Caco-2 (cell line): ENCODE measurements at regions not wholly inside any gene's neighbourhood (a gene's known extent, or its start where the extent isn't known, plus 50 kb on each side); places are given as distances from the start of the nearest gene placed in this dataset.

Experiments used
- BruUV-seq: library from RNA; stranded (reverse); fragments of 400-500 nt; replicated peaks from 2 replicates; lab custom pipeline; 2021; lab: Mats Ljungman, UMichigan
- CTCF ChIA-PET: fragments of 300-600 bp; sonication (Branson Sonifier 250); formaldehyde crosslinking; loops from one replicate; lab custom pipeline; 2022; ENCODE audit warnings: antibody characterized with exemption; lab: Charles Lee
- POLR2A ChIA-PET: fragments of 300-600 bp; sonication (Branson Sonifier 250); formaldehyde crosslinking; loops from one replicate; lab custom pipeline; 2022; ENCODE audit warnings: antibody characterized with exemption; lab: Charles Lee
- DNase-seq, 2 experiments: peaks; one replicate each; pipeline versions ENCODE4 v3.0.0 to v3.0.0-alpha.2; 2020 to 2022
- H3K27me3 ChIP-seq: replicated peaks from 2 replicates; pipeline ENCODE4 v1.6.0; 2011; ENCODE audit warnings: low read length; ENCODE audit not compliant: control insufficient read depth, insufficient read depth
- H3K36me3 ChIP-seq: 2 replicates; pipeline ENCODE4 v1.5.1; 2011; ENCODE audit warnings: low read length; ENCODE audit not compliant: control insufficient read depth, insufficient read depth
- H3K4me1 ChIP-seq: fragments of 250-450 bp; sonication (Bioruptor Pico); 2 replicates; pipeline ENCODE4 v1.5.1; 2020; ENCODE audit warnings: mild to moderate bottlenecking
- H3K4me3 ChIP-seq: 2 replicates; pipeline ENCODE4 v1.5.1; 2011; ENCODE audit warnings: low read depth, mild to moderate bottlenecking, control low read depth, low read length
- H3K9me3 ChIP-seq: fragments of 250-450 bp; sonication (Bioruptor Pico); 2 replicates; pipeline ENCODE4 v1.5.1; 2020; ENCODE audit warnings: mild to moderate bottlenecking, moderate library complexity
- H3K27ac Mint-ChIP-seq: one replicate; pipeline ENCODE4 v1.8.0; 2022; ENCODE audit warnings: mixed read lengths; ENCODE audit not compliant: unreplicated experiment
- H3K27me3 Mint-ChIP-seq: one replicate; pipeline ENCODE4 v1.8.0; 2022; ENCODE audit warnings: mixed read lengths; ENCODE audit not compliant: insufficient read depth, unreplicated experiment
- H3K36me3 Mint-ChIP-seq: one replicate; pipeline ENCODE4 v1.8.0; 2022; ENCODE audit warnings: mild to moderate bottlenecking, mixed read lengths; ENCODE audit not compliant: insufficient read depth, unreplicated experiment
- H3K4me1 Mint-ChIP-seq: one replicate; pipeline ENCODE4 v1.8.0; 2022; ENCODE audit warnings: low read depth, mixed read lengths; ENCODE audit not compliant: unreplicated experiment
- H3K4me3 Mint-ChIP-seq: one replicate; pipeline ENCODE4 v1.8.0; 2022; ENCODE audit warnings: mild to moderate bottlenecking, moderate library complexity, mixed read lengths; ENCODE audit not compliant: unreplicated experiment
- H3K9me3 Mint-ChIP-seq: one replicate; pipeline ENCODE4 v1.8.0; 2022; ENCODE audit warnings: mixed read lengths; ENCODE audit not compliant: unreplicated experiment
- intact Hi-C: fragments of 100-400 bp; cut with micrococcal nuclease; formaldehyde crosslinking; loops from one replicate; pipeline ENCODE4 v1.10.0; 2022; ENCODE audit not compliant: unreplicated experiment
- TF ChIP-seq, protein P1 (sequence below), 2 experiments: fragments of 200-600 bp in 1 of 2; IDR thresholded peaks; 1 replicate in 1 of 2; 2 replicates in 1 of 2; pipeline versions ENCODE4 v1.5.1 to v1.8.0; 2011 to 2022; ENCODE audit warnings: antibody characterized with exemption in 1 of 2, control low read depth in 1 of 2, inconsistent platforms in 1 of 2, low read depth in 1 of 2, low read length in 1 of 2, mild to moderate bottlenecking in 1 of 2, moderate library complexity in 1 of 2; ENCODE audit not compliant: insufficient read depth in 1 of 2, severe bottlenecking in 1 of 2, unreplicated experiment in 1 of 2

DNA sequence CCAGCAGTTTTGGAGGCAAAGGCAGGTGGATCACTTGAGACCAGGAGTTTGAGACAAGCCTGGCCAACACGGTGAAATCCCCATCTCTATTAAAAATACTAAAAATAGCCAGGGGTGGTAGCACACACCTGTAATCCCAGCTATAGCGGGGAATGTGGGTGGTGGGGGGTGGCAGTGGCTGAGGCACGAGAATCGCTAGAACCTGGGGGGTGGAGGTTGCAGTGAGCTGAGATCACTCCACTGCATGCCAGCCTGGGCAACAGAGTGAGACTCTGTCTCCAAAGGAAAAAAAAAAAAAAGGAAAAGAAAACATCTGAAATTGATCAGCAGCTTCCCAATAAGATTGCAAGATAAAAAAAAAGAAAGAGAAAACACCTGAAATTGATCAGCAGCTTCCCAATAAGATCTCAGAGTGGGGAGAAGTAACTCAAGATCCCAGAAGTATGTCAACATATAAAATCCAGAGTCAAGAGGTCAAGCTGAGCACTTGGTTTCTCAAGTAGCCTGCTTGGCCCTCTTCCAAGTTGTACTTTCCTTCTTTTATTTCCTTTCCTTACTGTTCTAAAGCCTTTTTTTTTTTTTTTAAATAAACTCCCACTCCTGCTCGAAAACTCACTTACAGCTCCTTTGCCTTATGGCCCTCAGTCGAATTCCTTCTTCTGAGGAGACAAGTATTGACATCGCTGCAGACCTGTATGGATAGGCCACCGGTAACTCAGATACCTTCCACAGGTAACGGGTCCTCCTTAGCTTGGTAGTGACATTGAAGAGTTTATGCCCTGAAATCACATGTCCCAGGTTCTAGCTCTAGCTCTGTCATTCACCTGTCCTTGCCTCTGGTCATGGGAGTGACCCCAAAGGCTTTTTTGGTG, 368.5 kb upstream of the SYNCRIP start:
- no peaks in the 10 kb centered on the region for H3K27me3 ChIP-seq
- no peaks in the 10 kb centered on the region for H3K27me3 Mint-ChIP-seq
- H3K9me3 Mint-ChIP-seq: no peaks in the 10 kb centered on the region
- DNase-seq: no peak
- ChIA-PET CTCF (no interaction called here), POLR2A (no interaction called here)
- TF ChIP-seq, protein P1, sequence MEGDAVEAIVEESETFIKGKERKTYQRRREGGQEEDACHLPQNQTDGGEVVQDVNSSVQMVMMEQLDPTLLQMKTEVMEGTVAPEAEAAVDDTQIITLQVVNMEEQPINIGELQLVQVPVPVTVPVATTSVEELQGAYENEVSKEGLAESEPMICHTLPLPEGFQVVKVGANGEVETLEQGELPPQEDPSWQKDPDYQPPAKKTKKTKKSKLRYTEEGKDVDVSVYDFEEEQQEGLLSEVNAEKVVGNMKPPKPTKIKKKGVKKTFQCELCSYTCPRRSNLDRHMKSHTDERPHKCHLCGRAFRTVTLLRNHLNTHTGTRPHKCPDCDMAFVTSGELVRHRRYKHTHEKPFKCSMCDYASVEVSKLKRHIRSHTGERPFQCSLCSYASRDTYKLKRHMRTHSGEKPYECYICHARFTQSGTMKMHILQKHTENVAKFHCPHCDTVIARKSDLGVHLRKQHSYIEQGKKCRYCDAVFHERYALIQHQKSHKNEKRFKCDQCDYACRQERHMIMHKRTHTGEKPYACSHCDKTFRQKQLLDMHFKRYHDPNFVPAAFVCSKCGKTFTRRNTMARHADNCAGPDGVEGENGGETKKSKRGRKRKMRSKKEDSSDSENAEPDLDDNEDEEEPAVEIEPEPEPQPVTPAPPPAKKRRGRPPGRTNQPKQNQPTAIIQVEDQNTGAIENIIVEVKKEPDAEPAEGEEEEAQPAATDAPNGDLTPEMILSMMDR (IDR thresholded peaks at IDR 0.05; ENCODE audit: insufficient read depth in 1 of 2, low read depth in 1 of 2, low read length in 1 of 2, severe bottlenecking in 1 of 2, unreplicated experiment in 1 of 2): no peak
- no peak overlapping the region for H3K27ac Mint-ChIP-seq
- no peak overlapping the region for H3K4me3 Mint-ChIP-seq
- no peaks in the 10 kb centered on the region for H3K9me3 ChIP-seq
- no peaks in the 10 kb centered on the region for H3K36me3 Mint-ChIP-seq
- H3K4me3 ChIP-seq: no peak overlapping the region
- H3K4me1 ChIP-seq: no peaks in the 10 kb centered on the region
- H3K4me1 Mint-ChIP-seq: no peaks in the 10 kb centered on the region
- BruUV-seq: no TSS peak
- intact Hi-C loops: no loop called here
- no peaks in the 10 kb centered on the region for H3K36me3 ChIP-seq

DNA sequence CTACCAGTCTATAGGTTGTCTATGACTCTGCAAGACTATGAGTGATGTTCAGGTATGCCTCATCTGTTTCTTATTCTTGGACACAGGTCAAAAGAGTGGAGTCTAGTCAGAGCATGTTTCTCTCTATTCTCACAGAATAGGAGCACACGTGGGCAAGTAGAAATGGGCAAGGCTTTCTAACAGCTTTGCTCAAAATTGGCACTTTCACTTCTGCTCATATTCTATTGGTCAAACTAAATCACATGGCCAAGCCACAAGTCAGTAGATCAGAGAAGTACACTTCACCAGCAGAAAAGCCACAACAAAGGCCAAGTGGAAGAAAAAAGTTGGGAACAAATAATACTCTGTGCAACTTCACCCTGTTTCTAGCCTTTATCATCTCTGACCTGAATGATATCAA, 354.5 kb upstream of the SYNCRIP start:
- H3K27ac Mint-ChIP-seq: no peak overlapping the region
- Histone ChIP-seq H3K4me3 (no peak overlapping the region), H3K9me3 (no peaks in the 10 kb centered on the region), H3K4me1 (no peaks in the 10 kb centered on the region), H3K27me3 (no peaks in the 10 kb centered on the region), H3K36me3 (no peaks in the 10 kb centered on the region)
- CTCF ChIA-PET: no interaction called here
- TF ChIP-seq, protein P1 (IDR thresholded peaks at IDR 0.05; ENCODE audit: insufficient read depth in 1 of 2, low read depth in 1 of 2, low read length in 1 of 2, severe bottlenecking in 1 of 2, unreplicated experiment in 1 of 2): no peak
- no peak overlapping the region for H3K4me3 Mint-ChIP-seq
- BruUV-seq: no TSS peak
- no peak for DNase-seq
- POLR2A ChIA-PET: no interaction called here
- intact Hi-C loops: no loop called here
- H3K4me1 Mint-ChIP-seq: no peaks in the 10 kb centered on the region
- H3K27me3 Mint-ChIP-seq: no peaks in the 10 kb centered on the region
- no peaks in the 10 kb centered on the region for H3K9me3 Mint-ChIP-seq
- H3K36me3 Mint-ChIP-seq: no peaks in the 10 kb centered on the region

DNA sequence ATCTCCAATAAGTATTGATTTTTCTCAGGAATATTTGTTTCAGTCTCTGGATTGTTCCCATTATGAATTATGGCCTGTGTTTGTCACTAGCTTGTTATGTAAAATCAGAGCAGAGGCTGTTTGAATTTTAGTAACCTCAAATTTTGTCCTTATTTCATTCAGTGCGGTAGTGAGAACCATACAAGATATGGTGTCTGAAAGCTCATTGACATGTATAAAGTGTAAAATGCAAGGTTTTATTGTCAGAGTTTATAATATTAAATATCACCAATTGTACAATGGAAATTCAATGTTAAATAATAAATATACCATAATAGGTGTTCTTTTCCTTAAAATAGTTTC, 353.3 kb upstream of the SYNCRIP start:
- no peak overlapping the region for H3K4me3 ChIP-seq
- DNase-seq: no peak
- H3K4me1 ChIP-seq: no peaks in the 10 kb centered on the region
- Mint-ChIP-seq H3K9me3 (no peaks in the 10 kb centered on the region), H3K36me3 (no peaks in the 10 kb centered on the region), H3K27me3 (no peaks in the 10 kb centered on the region), H3K4me1 (no peaks in the 10 kb centered on the region), H3K4me3 (no peak overlapping the region), H3K27ac (no peak overlapping the region)
- TF ChIP-seq, protein P1 (IDR thresholded peaks at IDR 0.05; ENCODE audit: insufficient read depth in 1 of 2, low read depth in 1 of 2, low read length in 1 of 2, severe bottlenecking in 1 of 2, unreplicated experiment in 1 of 2): no peak
- H3K36me3 ChIP-seq: no peaks in the 10 kb centered on the region
- intact Hi-C loops: no loop called here
- CTCF ChIA-PET: no interaction called here
- H3K9me3 ChIP-seq: no peaks in the 10 kb centered on the region
- H3K27me3 ChIP-seq: no peaks in the 10 kb centered on the region
- no TSS peak for BruUV-seq
- POLR2A ChIA-PET: no interaction called here
